Fibroblast of skin of back (primary cell): ENCODE measurements at regions not wholly inside any gene's neighbourhood (a gene's known extent, or its start where the extent isn't known, plus 50 kb on each side); places are given as distances from the start of the nearest gene placed in this dataset.

Experiments used
- DNase-seq: peaks from one replicate; pipeline ENCODE4 v3.0.0-alpha.2; 2013

- no peak for DNase-seq
Measured at GRCh38 chr14:34931206-34931605, 51.6 kb upstream of the SRP54 start.

DNA sequence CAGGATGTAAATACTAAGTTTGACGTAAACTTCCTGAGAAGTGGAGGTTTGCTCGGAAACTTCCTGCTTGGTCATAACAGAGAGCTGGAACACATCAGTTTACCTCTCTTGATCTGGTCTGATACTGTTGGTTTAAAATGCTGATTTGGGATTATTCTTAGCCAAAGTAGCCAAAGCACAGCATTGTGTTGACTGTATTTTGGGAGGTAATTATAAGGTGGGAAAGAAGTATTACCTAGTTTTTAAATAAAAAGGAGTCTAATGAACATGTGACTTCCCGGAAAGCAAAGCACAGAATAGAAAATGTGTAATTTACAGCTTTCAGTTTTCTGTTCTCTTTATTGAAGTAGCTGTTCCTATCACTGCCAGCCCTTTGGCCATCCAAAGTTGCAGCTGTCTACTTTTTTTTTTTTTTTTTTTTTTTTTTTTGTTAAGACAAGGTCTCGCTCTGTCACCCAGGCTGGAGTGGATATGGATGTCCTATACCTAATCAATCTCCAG lies 52.2 kb upstream of the SRP54 start:
- DNase-seq: no peak

- peak; percentile 62 for DNase-seq
Measured at GRCh38 chr14:34926552-34926951, 51.4 kb upstream of the BAZ1A start.
